NCI-H1694 (cell line): ENCODE measurements at regions not wholly inside any gene's neighbourhood (a gene's known extent, or its start where the extent isn't known, plus 50 kb on each side); places are given as distances from the start of the nearest gene placed in this dataset.
"Not testable (repeated sequence)": the region's sequence is repeated elsewhere in the genome, so short reads cannot be mapped to it uniquely, and the experiment has no call there.

ENCODE experiments used
- DNase-seq: peaks from one replicate; lab custom pipeline; 2025; lab: John Stamatoyannopoulos, UW

GRCh38 chr6:135655055-135655454, 157.5 kb upstream of the AHI1 start:
- DNase-seq, result no peak

- no peak for DNase-seq
These were observed 159.7 kb upstream of the AHI1 start for GRCh38 chr6:135657207-135657606.

- no peak for DNase-seq
These were observed 160.9 kb upstream of the AHI1 start for GRCh38 chr6:135658481-135658880.

GRCh38 chr6:135658916-135659315, 161.4 kb upstream of the AHI1 start:
- DNase-seq, result no peak

- no peak for DNase-seq
These were observed 167.0 kb upstream of the AHI1 start for GRCh38 chr6:135664527-135664926.

GRCh38 chr6:135665935-135666334, 168.4 kb upstream of the AHI1 start:
- no peak for DNase-seq

GRCh38 chr6:135667691-135668455, 170.3 kb upstream of the AHI1 start:
- no peak for DNase-seq

GRCh38 chr6:135672256-135672655, 174.7 kb upstream of the AHI1 start:
- DNase-seq, result no peak

GRCh38 chr6:135673501-135674309, 176.2 kb upstream of the AHI1 start:
- DNase-seq, result no peak

- DNase-seq, result no peak
These were observed 176.5 kb upstream of the PDE7B start for GRCh38 chr6:135675026-135675425.

- no peak for DNase-seq
These were observed 175.6 kb upstream of the PDE7B start for GRCh38 chr6:135675862-135676261.

- no peak for DNase-seq
These were observed 170.3 kb upstream of the PDE7B start for GRCh38 chr6:135680964-135681913.

GRCh38 chr6:135686784-135687301, 164.7 kb upstream of the PDE7B start:
- no peak for DNase-seq

- not testable (repeated sequence) for DNase-seq
These were observed 163.0 kb upstream of the PDE7B start for GRCh38 chr6:135688476-135688875.

- DNase-seq, result no peak
These were observed 159.1 kb upstream of the PDE7B start for GRCh38 chr6:135692426-135692825.

GRCh38 chr6:135693811-135694370, 157.6 kb upstream of the PDE7B start:
- DNase-seq, result no peak

- no peak for DNase-seq
These were observed 151.8 kb upstream of the PDE7B start for GRCh38 chr6:135699705-135700104.

GRCh38 chr6:135701426-135701825, 150.1 kb upstream of the PDE7B start:
- DNase-seq, result no peak

- no peak for DNase-seq
These were observed 148.5 kb upstream of the PDE7B start for GRCh38 chr6:135703007-135703406.

GRCh38 chr6:135703621-135704020, 147.9 kb upstream of the PDE7B start:
- no peak for DNase-seq

GRCh38 chr6:135707426-135707825, 144.1 kb upstream of the PDE7B start:
- DNase-seq, result no peak

GRCh38 chr6:135710042-135710441, 141.5 kb upstream of the PDE7B start:
- no peak for DNase-seq
